Transverse colon (tissue), 4 donors: ENCODE measurements at regions not wholly inside any gene's neighbourhood (a gene's known extent, or its start where the extent isn't known, plus 50 kb on each side); places are given as distances from the start of the nearest gene placed in this dataset.

Experiments used
- DNase-seq: peaks from one replicate; pipeline ENCODE4 v3.0.0-alpha.2; 2019
- H3K27ac ChIP-seq, 4 donors: fragments of 200-600 bp; sonication (generic); 2 replicates each; pipeline ENCODE4 v1.5.1; 2016 to 2018; ENCODE audit warnings: inconsistent platforms in 4 of 4
- H3K27me3 ChIP-seq: fragments of 200-600 bp; sonication (generic); 2 replicates; pipeline ENCODE4 v1.5.1; 2017; ENCODE audit warnings: inconsistent platforms
- H3K36me3 ChIP-seq, 4 donors: fragments of 200-600 bp; sonication (generic); 2 replicates each; pipeline ENCODE4 v1.5.1; 2017 to 2019; ENCODE audit warnings: inconsistent platforms in 4 of 4
- H3K4me1 ChIP-seq, 4 donors: fragments of 200-600 bp; sonication (generic); 2 replicates each; pipeline ENCODE4 v1.5.1; 2017 to 2020; ENCODE audit warnings: inconsistent platforms in 4 of 4
- H3K4me3 ChIP-seq, 4 donors: fragments of 200-600 bp; sonication (generic); 1 replicate in 1 of 4; 2 replicates in 3 of 4; pipeline versions ENCODE4 v1.5.1 to v1.6.1; 2017 to 2019; ENCODE audit warnings: inconsistent platforms in 4 of 4
- H3K9me3 ChIP-seq, 2 donors: fragments of 200-600 bp; sonication (generic); 2 replicates each; pipeline ENCODE4 v1.5.1; 2017 to 2019; ENCODE audit warnings: inconsistent platforms in 2 of 2
- CTCF ChIP-seq, 5 experiments: fragments of 200-600 bp in 3 of 5; fragments of 450-650 bp in 2 of 5; sonication (generic) in 3 of 5; IDR thresholded peaks; 1 replicate in 2 of 5; 2 replicates in 3 of 5; pipeline ENCODE4 v1.5.1; 2016 to 2017; ENCODE audit warnings: antibody characterized with exemption in 5 of 5, inconsistent platforms in 3 of 5, mild to moderate bottlenecking in 2 of 5, moderate library complexity in 1 of 5
- EP300 ChIP-seq: sonication (generic); formaldehyde crosslinking; IDR thresholded peaks from one replicate; pipeline ENCODE4 v1.6.1; 2017; ENCODE audit warnings: antibody characterized with exemption, low read depth
- POLR2A ChIP-seq: fragments of 450-650 bp; IDR thresholded peaks from one replicate; pipeline ENCODE4 v1.6.1; 2016; ENCODE audit warnings: antibody characterized with exemption, mild to moderate bottlenecking, moderate library complexity
- POLR2AphosphoS5 ChIP-seq, 3 donors: sonication (generic); formaldehyde crosslinking; IDR thresholded peaks; one replicate each; pipeline ENCODE4 v1.6.1; 2016; ENCODE audit warnings: antibody characterized with exemption in 3 of 3
- WGBS, 2 donors: methylation state at CpG; one replicate each; pipeline ENCODE4 v1.1.5; 2018; ENCODE audit warnings: low coverage in 1 of 2; 5-methylcytosine and 5-hydroxymethylcytosine counted together
- in situ Hi-C, 4 donors: fragments of 200-750 bp; cut with MboI; loops; one replicate each; pipeline versions ENCODE4 v1.15.0 to v1.15.1; 2017; ENCODE audit warnings: low sequenced_read_pairs in 3 of 4, low pct_ligation_motif_present in 1 of 4, low pct_unique_long_range_greater_than_20kb in 1 of 4
- intact Hi-C: fragments of 100-400 bp; cut with DNase I; formaldehyde crosslinking; loops from one replicate; pipeline ENCODE4 v1.15.1; 2023; ENCODE audit warnings: low total_unique reads

DNA sequence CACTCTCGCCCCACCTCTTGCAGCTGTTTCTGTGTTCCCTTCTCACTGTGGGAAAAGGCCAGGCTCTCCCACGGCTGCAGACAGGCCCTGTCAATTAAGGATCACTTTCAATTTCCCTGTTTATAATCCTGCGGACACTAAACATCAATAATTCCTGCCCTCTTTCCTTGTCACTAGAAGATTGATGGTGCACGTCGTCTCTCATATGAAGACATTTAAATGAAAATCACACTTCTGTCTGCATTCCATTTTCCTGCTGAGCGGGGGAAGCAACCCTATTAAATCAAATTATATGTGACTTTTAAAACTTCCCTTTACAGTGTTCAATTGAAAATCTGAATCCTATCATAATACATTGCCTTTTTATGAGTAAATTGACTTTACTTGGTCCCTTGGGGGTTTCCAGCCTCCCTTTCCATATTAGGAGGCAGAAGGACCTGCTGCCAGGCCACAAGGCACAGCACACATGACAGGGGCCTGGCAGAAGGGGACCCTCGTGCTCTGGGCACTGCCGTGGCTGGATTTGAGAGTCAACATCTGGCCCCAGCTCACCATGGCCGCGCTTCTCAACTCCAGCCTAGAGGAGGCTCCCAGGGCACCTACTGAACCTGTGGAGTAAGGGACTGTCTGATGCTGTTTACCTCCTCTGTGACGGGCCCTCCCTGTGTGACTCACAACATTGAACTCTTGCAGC lies 311.0 kb upstream of the IRX4 start:
- Histone ChIP-seq H3K27ac (no peak overlapping the region), H3K9me3 (no peaks in the 10 kb centered on the region), H3K4me1 (no peaks in the 10 kb centered on the region), H3K36me3 (no peaks in the 10 kb centered on the region), H3K27me3 (peaks cover 5% of the 10 kb centered on the region), H3K4me3 (no peak overlapping the region)
- TF ChIP-seq POLR2A, result no peak
- no peak for TF ChIP-seq POLR2AphosphoS5 (IDR thresholded peaks at IDR 0.05)
- no peak for TF ChIP-seq CTCF (IDR thresholded peaks at IDR 0.05)
- no peak for TF ChIP-seq EP300
- DNase-seq, result no peak
- intact Hi-C loops (no loop called here), in situ Hi-C loops (no loop called here)
- 49 to 71% methylated on average over 4 to 11 of the region's 11 CpGs for WGBS, 2 donors

- Histone ChIP-seq H3K9me3 (no peaks in the 10 kb centered on the region), H3K36me3 (no peaks in the 10 kb centered on the region), H3K27me3 (peaks cover 5% of the 10 kb centered on the region), H3K4me1 (no peaks in the 10 kb centered on the region), H3K27ac (no peak overlapping the region), H3K4me3 (no peak overlapping the region)
- in situ Hi-C loops (no loop called here), intact Hi-C loops (no loop called here)
- no peak for DNase-seq
- TF ChIP-seq POLR2A (no peak), POLR2AphosphoS5 (IDR thresholded peaks at IDR 0.05) (no peak), CTCF (IDR thresholded peaks at IDR 0.05) (no peak), EP300 (no peak)
- 53 to 64% methylated on average over 2 to 6 of the region's 6 CpGs for WGBS, 2 donors
Observed at GRCh38 chr5:2193142-2193541, 310.4 kb upstream of the IRX4 start.

GRCh38 chr5:2192496-2192895 lies 309.8 kb upstream of the IRX4 start:
- Histone ChIP-seq H3K27me3 (peaks cover 5% of the 10 kb centered on the region), H3K27ac (no peak overlapping the region), H3K4me3 (no peak overlapping the region), H3K36me3 (no peaks in the 10 kb centered on the region), H3K9me3 (no peaks in the 10 kb centered on the region), H3K4me1 (no peaks in the 10 kb centered on the region)
- intact Hi-C loops (no loop called here), in situ Hi-C loops (no loop called here)
- 79% methylated on average over 8 of the region's 8 CpGs; no CpG with 5 or more reads in 1 of the 2 donors for WGBS, 2 donors
- no peak for DNase-seq
- TF ChIP-seq CTCF (IDR thresholded peaks at IDR 0.05), result no peak
- no peak for TF ChIP-seq POLR2A
- no peak for TF ChIP-seq POLR2AphosphoS5 (IDR thresholded peaks at IDR 0.05)
- TF ChIP-seq EP300, result no peak

DNA sequence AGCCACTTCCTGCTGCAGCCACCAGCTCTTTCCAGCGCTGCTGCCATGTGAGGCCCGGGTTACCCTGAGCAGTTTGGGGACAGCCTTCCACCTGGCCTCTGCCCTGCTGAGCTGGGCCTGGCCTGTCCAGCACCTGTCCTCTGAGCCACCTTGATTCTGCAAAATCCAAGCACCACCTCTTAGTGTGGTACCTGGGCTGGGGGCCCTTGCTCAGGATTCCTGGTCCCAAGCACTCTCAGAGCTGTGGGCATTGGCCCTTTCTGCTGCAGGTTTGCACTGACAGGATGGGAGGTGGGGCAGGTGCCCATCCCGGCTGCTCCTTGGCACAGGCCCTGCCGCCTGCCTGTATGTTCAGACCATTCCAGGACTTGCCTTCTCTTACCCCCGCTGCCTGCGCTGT lies 309.2 kb upstream of the IRX4 start:
- peaks cover 1% of the 10 kb centered on the region for H3K27me3 ChIP-seq
- DNase-seq, result no peak
- no peak overlapping the region for H3K4me3 ChIP-seq
- H3K27ac ChIP-seq, result no peak overlapping the region
- H3K9me3 ChIP-seq, result no peaks in the 10 kb centered on the region
- TF ChIP-seq POLR2AphosphoS5 (IDR thresholded peaks at IDR 0.05) (no peak), CTCF (IDR thresholded peaks at IDR 0.05) (no peak), POLR2A (no peak), EP300 (no peak)
- no peaks in the 10 kb centered on the region for H3K4me1 ChIP-seq
- intact Hi-C loops, result no loop called here
- no peaks in the 10 kb centered on the region for H3K36me3 ChIP-seq
- 78 to 90% methylated on average over 2 to 6 of the region's 6 CpGs for WGBS, 2 donors
- in situ Hi-C loops, result no loop called here
